ENCODE measurements at regions not wholly inside any gene's neighbourhood (a gene's known extent, or its start where the extent isn't known, plus 50 kb on each side); places are given as distances from the start of the nearest gene placed in this dataset.

DNA sequence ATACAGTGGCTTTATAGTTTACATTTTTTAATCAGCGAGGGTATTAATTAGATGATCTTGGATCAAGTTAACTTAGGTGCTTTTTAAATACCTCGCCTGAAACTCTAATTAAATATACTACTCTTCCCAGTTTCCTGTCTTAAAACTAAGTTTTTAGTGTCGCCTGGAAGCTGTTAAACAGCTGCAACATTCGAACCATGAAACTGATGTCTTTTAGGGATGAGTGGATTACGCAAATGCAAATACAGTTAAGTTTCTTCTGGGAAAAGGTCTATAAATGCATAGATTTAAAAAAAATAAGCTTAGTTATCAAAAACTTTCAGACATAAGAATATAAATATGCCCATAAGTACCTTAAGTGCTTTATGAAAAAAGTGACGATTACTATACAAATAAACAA is 228.3 kb downstream of the PTPRC start:
- H3K27me3 Mint-ChIP-seq, result no peaks in the 10 kb centered on the region
- no peak overlapping the region for H3K4me3 Mint-ChIP-seq (ENCODE audit: low read depth)
- no peaks in the 10 kb centered on the region for H3K9me3 Mint-ChIP-seq (ENCODE audit: low read depth)
- H3K27ac Mint-ChIP-seq, result no peak overlapping the region
- no peaks in the 10 kb centered on the region for H3K4me1 Mint-ChIP-seq (ENCODE audit: low read depth)
- no peak for DNase-seq (ENCODE audit: low spot score, unreplicated experiment)
- no peaks in the 10 kb centered on the region for H3K36me3 Mint-ChIP-seq (ENCODE audit: insufficient read depth)
- TF ChIP-seq, protein P1, sequence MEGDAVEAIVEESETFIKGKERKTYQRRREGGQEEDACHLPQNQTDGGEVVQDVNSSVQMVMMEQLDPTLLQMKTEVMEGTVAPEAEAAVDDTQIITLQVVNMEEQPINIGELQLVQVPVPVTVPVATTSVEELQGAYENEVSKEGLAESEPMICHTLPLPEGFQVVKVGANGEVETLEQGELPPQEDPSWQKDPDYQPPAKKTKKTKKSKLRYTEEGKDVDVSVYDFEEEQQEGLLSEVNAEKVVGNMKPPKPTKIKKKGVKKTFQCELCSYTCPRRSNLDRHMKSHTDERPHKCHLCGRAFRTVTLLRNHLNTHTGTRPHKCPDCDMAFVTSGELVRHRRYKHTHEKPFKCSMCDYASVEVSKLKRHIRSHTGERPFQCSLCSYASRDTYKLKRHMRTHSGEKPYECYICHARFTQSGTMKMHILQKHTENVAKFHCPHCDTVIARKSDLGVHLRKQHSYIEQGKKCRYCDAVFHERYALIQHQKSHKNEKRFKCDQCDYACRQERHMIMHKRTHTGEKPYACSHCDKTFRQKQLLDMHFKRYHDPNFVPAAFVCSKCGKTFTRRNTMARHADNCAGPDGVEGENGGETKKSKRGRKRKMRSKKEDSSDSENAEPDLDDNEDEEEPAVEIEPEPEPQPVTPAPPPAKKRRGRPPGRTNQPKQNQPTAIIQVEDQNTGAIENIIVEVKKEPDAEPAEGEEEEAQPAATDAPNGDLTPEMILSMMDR (IDR thresholded peaks at IDR 0.05; ENCODE audit: unreplicated experiment), result no peak

DNA sequence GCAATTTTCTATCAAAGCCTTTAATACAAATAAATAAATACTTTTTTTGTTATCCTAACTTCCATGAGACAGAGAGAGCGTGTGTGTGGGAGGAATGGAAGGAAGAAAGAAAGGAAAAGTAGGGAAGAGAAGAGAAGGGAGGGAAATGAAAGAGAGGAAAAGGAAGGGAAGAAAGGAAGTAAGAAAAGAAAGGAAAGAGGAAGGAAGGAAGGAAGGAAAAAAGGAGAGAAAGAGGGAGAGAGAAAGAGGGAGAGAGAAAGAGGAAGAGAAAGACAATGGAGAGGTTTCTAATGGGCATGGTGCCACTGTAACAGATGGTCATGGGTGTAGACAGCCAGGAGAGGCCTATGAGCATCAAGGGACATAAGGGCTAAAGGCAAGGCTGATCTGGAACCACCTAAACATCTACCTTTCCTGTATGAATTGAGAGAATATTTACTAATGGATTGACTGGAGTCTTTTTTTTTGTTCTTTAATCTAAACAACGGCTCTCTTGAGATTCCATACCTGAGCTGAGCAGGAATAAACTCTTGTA is 234.9 kb downstream of the PTPRC start:
- DNase-seq (ENCODE audit: low spot score, unreplicated experiment), result no peak
- TF ChIP-seq, protein P1 (IDR thresholded peaks at IDR 0.05; ENCODE audit: unreplicated experiment), result no peak
- H3K27me3 Mint-ChIP-seq, result no peaks in the 10 kb centered on the region
- no peaks in the 10 kb centered on the region for H3K36me3 Mint-ChIP-seq (ENCODE audit: insufficient read depth)
- H3K4me1 Mint-ChIP-seq (ENCODE audit: low read depth), result peaks cover 1% of the 10 kb centered on the region
- H3K9me3 Mint-ChIP-seq (ENCODE audit: low read depth), result no peaks in the 10 kb centered on the region
- H3K27ac Mint-ChIP-seq, result no peak overlapping the region
- H3K4me3 Mint-ChIP-seq (ENCODE audit: low read depth), result no peak overlapping the region

DNA sequence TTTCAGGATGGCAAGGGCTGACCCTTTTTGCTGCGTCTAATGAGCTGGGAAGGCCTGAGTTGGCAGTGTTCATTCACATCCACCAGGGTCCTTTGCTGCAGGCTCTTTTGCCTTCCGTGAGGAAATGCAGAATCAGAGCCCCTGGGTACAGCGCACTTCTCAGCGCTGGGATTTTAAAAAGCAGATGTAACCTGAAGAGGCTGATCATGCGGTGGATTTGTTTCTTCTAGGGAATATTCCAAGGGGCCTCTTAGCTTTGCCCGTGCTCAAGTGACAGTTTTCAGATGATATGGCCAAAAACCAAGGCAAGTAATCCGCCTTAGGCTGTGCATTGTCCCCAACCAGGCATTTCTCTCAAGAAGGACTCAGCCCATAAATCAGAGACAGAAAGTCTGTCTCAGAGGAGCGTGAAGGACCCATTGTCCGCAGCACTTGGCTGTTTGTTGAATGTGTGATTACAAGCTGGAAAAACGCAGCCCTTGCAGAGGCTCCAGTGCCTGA is 237.6 kb downstream of the PTPRC start:
- no peak overlapping the region for H3K4me3 Mint-ChIP-seq (ENCODE audit: low read depth)
- H3K36me3 Mint-ChIP-seq (ENCODE audit: insufficient read depth), result no peaks in the 10 kb centered on the region
- H3K27me3 Mint-ChIP-seq, result no peaks in the 10 kb centered on the region
- no peak overlapping the region for H3K27ac Mint-ChIP-seq
- TF ChIP-seq, protein P1 (IDR thresholded peaks at IDR 0.05; ENCODE audit: unreplicated experiment), result peak; percentile 11
- peaks cover 1% of the 10 kb centered on the region for H3K4me1 Mint-ChIP-seq (ENCODE audit: low read depth)
- no peaks in the 10 kb centered on the region for H3K9me3 Mint-ChIP-seq (ENCODE audit: low read depth)
- no peak for DNase-seq (ENCODE audit: low spot score, unreplicated experiment)

DNA sequence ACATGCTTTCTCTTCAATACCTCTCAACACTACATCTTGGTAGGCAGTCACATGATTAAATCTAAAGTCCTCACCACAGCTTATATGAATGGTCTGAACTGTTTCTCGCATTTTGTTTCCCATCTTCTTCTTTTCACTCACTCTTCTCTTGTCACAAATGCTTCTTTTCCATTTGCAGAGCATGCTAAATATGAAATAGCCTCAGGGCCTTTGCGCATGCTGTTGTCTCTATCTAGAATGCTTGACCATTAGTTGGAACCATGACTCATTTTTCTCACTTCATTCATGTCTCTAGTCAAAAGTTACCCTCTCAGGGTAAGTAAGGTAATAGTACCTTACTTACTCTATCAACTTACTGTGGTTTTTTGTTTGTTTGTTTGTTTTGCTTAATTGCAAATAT is 239.7 kb downstream of the PTPRC start:
- H3K4me1 Mint-ChIP-seq (ENCODE audit: low read depth), result peaks cover 1% of the 10 kb centered on the region
- no peaks in the 10 kb centered on the region for H3K36me3 Mint-ChIP-seq (ENCODE audit: insufficient read depth)
- DNase-seq (ENCODE audit: low spot score, unreplicated experiment), result no peak
- TF ChIP-seq, protein P1 (IDR thresholded peaks at IDR 0.05; ENCODE audit: unreplicated experiment), result no peak
- no peak overlapping the region for H3K4me3 Mint-ChIP-seq (ENCODE audit: low read depth)
- no peaks in the 10 kb centered on the region for H3K9me3 Mint-ChIP-seq (ENCODE audit: low read depth)
- H3K27ac Mint-ChIP-seq, result no peak overlapping the region
- H3K27me3 Mint-ChIP-seq, result no peaks in the 10 kb centered on the region

DNA sequence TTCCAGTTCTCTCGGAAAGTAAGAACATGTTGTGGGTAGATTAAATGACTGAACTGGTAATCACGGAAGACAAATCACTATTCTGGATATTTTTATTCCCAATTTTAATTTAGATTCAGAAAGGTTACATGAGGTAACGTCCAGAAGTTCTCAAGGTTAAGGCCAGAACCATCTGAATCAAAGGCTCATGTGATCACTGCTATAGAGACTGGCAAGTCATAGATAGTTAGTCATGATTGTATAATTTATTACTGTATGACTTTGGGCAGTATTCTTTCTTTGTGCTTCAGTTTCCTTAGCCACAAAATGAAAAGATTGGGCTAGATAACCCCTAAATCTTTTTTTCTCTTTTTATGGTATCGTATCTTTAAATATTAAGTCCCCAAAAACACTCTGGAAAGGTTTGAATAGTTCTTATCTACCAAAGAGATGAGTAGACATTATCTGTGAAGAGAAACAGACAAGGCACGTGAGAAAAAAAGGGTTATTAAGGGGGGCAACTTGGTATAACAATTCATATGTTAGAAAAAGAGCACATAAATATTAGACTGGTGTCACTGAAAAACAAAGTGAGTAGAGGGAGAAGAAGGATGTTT is 241.0 kb downstream of the PTPRC start:
- H3K27me3 Mint-ChIP-seq, result no peaks in the 10 kb centered on the region
- no peak for DNase-seq (ENCODE audit: low spot score, unreplicated experiment)
- H3K36me3 Mint-ChIP-seq (ENCODE audit: insufficient read depth), result no peaks in the 10 kb centered on the region
- H3K4me3 Mint-ChIP-seq (ENCODE audit: low read depth), result no peak overlapping the region
- no peak overlapping the region for H3K27ac Mint-ChIP-seq
- H3K9me3 Mint-ChIP-seq (ENCODE audit: low read depth), result no peaks in the 10 kb centered on the region
- TF ChIP-seq, protein P1 (IDR thresholded peaks at IDR 0.05; ENCODE audit: unreplicated experiment), result no peak
- peaks cover 1% of the 10 kb centered on the region for H3K4me1 Mint-ChIP-seq (ENCODE audit: low read depth)
